HUES64 (cell line): ENCODE measurements at regions not wholly inside any gene's neighbourhood (a gene's known extent, or its start where the extent isn't known, plus 50 kb on each side); places are given as distances from the start of the nearest gene placed in this dataset.

ENCODE experiments used
- H3K27ac ChIP-seq: 2 replicates; pipeline ENCODE4 v1.7.0; 2013; ENCODE audit warnings: low read depth, low read length, inconsistent platforms
- H3K27me3 ChIP-seq: 2 replicates; pipeline ENCODE4 v1.6.1; 2013; ENCODE audit warnings: mild to moderate bottlenecking, low read length; ENCODE audit not compliant: insufficient read depth
- H3K36me3 ChIP-seq: 2 replicates; pipeline ENCODE4 v1.6.1; 2013; ENCODE audit warnings: mild to moderate bottlenecking, low read length; ENCODE audit not compliant: insufficient read depth
- H3K4me1 ChIP-seq: 2 replicates; pipeline ENCODE4 v1.6.1; 2013; ENCODE audit warnings: mild to moderate bottlenecking, low read length, moderate library complexity; ENCODE audit not compliant: insufficient read depth
- H3K4me3 ChIP-seq: 2 replicates; pipeline ENCODE4 v1.5.1; 2013; ENCODE audit warnings: mild to moderate bottlenecking, low read length, moderate library complexity
- H3K9ac ChIP-seq: 2 replicates; pipeline ENCODE4 v1.6.1; 2013; ENCODE audit warnings: mild to moderate bottlenecking, low read depth, low read length
- H3K9me3 ChIP-seq: 2 replicates; pipeline ENCODE4 v1.6.1; 2013; ENCODE audit warnings: low read depth, low read length; ENCODE audit not compliant: insufficient read depth
- WGBS: fragments of 150-250, 120-280 bp; methylation state at CpG from one replicate; pipeline ENCODE4 v1.1.7; 2013; ENCODE audit warnings: missing lambda C conversion rate; 5-methylcytosine and 5-hydroxymethylcytosine counted together

- H3K27ac ChIP-seq: no peak overlapping the region
- 89% methylated on average over 3 of the region's 3 CpGs for WGBS
- H3K4me3 ChIP-seq: no peak overlapping the region
- H3K9ac ChIP-seq: no peak overlapping the region
- peaks cover 11% of the 10 kb centered on the region for H3K4me1 ChIP-seq
- no peaks in the 10 kb centered on the region for H3K9me3 ChIP-seq
- H3K36me3 ChIP-seq: no peaks in the 10 kb centered on the region
- H3K27me3 ChIP-seq: no peaks in the 10 kb centered on the region
These were observed 595.4 kb downstream of the IRX1 start for GRCh38 chr5:4191041-4191440.

DNA sequence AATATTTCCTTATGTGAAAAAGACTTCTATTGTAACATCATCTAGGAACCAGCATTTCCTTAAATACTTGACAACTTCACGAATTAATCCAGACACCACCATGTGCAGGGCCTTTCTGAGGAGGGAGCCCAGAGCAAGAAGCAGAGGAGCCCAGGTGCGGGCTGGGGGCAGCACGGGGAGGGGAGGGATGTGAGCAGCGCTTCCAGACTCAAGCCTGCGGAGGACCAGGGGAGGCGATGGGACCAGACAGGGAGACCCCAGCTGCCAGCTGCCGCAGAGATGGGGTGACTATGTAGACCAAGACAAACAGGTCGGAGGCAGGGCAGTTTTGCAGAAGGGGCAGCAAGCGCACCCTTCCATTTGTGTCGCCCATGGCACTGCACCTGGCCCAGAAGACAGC is 596.1 kb downstream of the IRX1 start:
- Histone ChIP-seq H3K9ac (no peak overlapping the region), H3K4me1 (peaks cover 18% of the 10 kb centered on the region), H3K9me3 (no peaks in the 10 kb centered on the region), H3K27me3 (no peaks in the 10 kb centered on the region), H3K4me3 (no peak overlapping the region), H3K27ac (no peak overlapping the region), H3K36me3 (no peaks in the 10 kb centered on the region)
- 96% methylated on average over 10 of the region's 10 CpGs for WGBS

- Histone ChIP-seq H3K9me3 (no peaks in the 10 kb centered on the region), H3K27me3 (no peaks in the 10 kb centered on the region), H3K36me3 (no peaks in the 10 kb centered on the region), H3K9ac (no peak overlapping the region), H3K4me1 (peaks cover 20% of the 10 kb centered on the region), H3K4me3 (no peak overlapping the region), H3K27ac (no peak overlapping the region)
- 92% methylated on average over 10 of the region's 10 CpGs for WGBS
These were observed 596.5 kb downstream of the IRX1 start for GRCh38 chr5:4192111-4192510.

DNA sequence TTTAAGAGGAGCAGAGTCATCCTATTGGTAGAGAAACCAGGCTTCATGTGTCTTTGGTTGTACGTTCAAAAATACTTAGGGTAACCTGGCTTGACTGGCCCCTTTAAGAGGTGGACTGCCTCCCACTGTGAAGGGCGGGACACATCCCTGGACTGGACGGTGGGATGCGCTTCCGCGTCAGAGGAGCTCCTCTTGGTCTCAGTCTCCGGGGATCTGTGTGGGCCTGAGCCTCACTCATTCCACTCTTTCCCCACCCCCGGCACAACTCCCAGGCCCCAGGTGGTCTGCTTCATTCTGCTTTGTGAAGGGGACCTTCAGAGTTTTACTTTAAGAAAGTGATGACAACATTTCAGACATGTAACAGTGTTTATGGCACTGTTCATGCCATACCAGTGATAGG is 601.1 kb downstream of the IRX1 start:
- peaks cover 2% of the 10 kb centered on the region; the same call in 1 of the 2 replicates for H3K27me3 ChIP-seq
- 33% methylated on average over 8 of the region's 8 CpGs for WGBS

DNA sequence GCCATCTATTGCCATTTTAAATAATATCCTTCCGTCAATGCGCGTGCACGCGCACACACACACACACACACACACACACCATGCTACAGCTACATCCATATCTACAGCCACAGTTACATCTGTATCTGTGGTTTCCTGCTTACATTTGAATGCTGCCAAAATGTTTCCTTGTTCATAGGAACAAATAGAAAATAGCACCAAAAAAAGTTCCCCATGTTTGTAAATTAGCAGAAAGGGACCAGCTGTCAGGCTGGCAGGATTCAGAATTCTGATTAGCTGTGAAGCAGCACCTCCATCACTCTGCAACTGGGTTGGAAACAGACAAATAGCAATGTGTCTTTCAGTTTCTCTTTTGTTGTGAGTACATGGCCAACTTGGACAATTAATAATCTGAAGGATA is 601.5 kb downstream of the IRX1 start:
- Histone ChIP-seq H3K4me3 (no peak overlapping the region), H3K27ac (no peak overlapping the region), H3K4me1 (peaks cover 42% of the 10 kb centered on the region), H3K27me3 (peaks cover 2% of the 10 kb centered on the region; the same call in 1 of the 2 replicates), H3K36me3 (no peaks in the 10 kb centered on the region), H3K9me3 (no peaks in the 10 kb centered on the region), H3K9ac (no peak overlapping the region)
- 75% methylated on average over 5 of the region's 5 CpGs for WGBS

More for the DNA sequence above, 601.1 kb downstream of the IRX1 start:
- Histone ChIP-seq H3K9me3 (no peaks in the 10 kb centered on the region), H3K4me3 (no peak overlapping the region), H3K9ac (no peak overlapping the region), H3K4me1 (peaks cover 42% of the 10 kb centered on the region), H3K27ac (no peak overlapping the region), H3K36me3 (no peaks in the 10 kb centered on the region)

GRCh38 chr5:4198461-4198860 is 602.8 kb downstream of the IRX1 start:
- Histone ChIP-seq H3K36me3 (no peaks in the 10 kb centered on the region), H3K9ac (no peak overlapping the region), H3K27ac (no peak overlapping the region), H3K4me3 (no peak overlapping the region), H3K27me3 (peaks cover 2% of the 10 kb centered on the region; the same call in 1 of the 2 replicates), H3K4me1 (peaks cover 42% of the 10 kb centered on the region), H3K9me3 (no peaks in the 10 kb centered on the region)
- 69% methylated on average over 7 of the region's 7 CpGs for WGBS

DNA sequence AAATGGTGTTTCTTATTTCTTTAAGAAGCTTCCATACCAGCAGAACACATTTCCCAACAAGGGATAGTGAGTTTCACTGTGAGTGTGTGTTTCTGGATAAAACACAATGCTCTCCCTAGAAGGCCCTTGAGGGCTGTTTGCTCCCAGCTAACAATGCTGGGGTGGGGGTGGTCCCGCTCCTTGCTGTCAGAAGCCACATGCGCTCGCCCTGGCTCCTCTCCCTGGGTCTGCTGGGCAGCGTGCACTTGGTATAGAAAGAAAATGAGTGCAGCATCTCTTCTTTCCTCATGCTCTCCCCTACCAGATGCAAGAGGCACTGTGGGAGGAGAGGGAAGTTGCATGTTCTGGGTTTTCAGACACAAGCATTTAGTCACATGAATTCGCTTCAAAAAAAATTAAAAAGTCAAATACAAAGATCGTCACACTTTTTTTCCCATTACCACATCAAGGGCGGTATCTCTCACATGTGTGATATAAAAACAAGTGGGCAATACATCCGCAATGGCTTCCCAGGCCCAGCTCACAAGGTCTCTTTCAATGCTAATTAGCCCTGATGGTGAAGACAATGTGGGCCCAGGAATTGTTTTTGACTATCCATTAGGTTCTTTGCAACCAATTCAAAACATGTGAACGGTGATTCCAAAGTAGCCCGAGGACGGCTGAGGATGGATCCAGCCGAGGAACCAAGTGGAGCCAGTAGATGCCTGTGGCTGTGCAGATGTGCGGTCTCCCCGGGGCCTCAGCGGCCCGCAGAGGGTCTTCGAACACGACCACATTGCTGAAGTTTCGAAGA is 603.6 kb downstream of the IRX1 start:
- peaks cover 2% of the 10 kb centered on the region; the same call in 1 of the 2 replicates for H3K27me3 ChIP-seq
- peak overlapping the region; percentile 22; the same call in 1 of the 2 replicates for H3K27ac ChIP-seq
- H3K4me3 ChIP-seq: no peak overlapping the region
- peaks cover 41% of the 10 kb centered on the region for H3K4me1 ChIP-seq
- no peaks in the 10 kb centered on the region for H3K36me3 ChIP-seq
- no peaks in the 10 kb centered on the region for H3K9me3 ChIP-seq
- no peak overlapping the region for H3K9ac ChIP-seq
- 57% methylated on average over 18 of the region's 19 CpGs for WGBS

DNA sequence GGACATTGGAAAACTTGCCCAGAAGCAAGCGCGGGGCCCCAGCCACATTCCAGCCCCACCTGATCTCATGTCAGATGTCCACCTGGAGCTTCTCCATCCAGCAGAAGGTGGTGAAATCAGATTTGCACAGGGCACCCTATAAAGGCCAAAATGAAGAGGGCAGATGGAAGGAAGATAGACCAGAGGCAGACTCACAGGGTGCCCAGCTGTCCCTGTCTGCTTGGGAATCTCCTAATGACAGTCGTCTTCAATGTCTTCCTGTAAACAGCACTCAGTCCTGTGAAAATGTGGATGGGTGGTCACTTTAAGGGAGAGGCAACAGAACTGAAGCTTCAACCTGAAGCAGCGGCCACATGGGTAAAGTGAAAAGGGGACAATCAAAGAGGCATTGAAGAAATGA is 607.5 kb downstream of the IRX1 start:
- no peaks in the 10 kb centered on the region for H3K9me3 ChIP-seq
- 94% methylated on average over 4 of the region's 4 CpGs for WGBS
- H3K4me1 ChIP-seq: peaks cover 46% of the 10 kb centered on the region
- H3K27ac ChIP-seq: no peak overlapping the region
- H3K36me3 ChIP-seq: no peaks in the 10 kb centered on the region
- no peak overlapping the region for H3K9ac ChIP-seq
- H3K4me3 ChIP-seq: no peak overlapping the region
- H3K27me3 ChIP-seq: peaks cover 2% of the 10 kb centered on the region; the same call in 1 of the 2 replicates

DNA sequence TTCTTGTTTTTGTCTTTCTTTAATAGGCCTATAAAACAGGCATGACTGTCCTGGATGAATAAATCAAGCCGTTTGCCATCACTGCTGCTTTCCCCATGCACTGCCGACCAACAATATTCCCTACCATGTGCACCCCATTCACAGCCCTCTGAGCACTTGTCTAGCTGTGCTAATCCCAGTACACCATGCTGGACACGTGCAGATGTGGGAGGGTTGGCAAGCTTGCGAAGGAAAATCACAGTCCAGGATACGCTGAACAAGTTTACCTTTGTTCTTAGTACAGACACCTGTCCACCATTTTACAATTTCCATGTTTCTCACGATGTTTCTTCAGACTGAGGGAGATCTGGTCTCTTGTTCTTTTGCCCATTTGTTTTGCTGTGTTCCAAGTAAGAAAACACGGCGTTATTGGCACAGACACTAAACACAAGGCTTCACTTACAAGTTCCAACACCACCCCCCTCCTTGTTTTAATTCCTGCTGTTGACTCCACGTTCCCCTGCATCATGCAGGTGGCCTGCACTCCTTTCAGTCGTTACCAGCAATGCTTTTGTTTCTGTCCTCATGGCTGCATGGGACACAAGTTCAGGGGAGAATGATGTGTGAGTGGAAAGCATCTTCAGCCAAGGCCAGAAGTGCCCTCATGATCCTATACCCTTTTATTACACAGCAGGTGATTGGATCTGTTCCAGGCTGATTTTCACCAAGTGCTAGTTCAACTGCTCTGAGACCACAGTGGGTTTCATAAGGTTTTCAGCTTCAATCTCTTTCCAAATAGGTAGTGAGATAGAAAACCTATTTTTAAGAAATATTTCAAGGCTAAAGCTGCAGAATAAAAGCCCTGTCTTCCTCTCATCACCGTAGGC is 608.9 kb downstream of the IRX1 start:
- no peak overlapping the region for H3K9ac ChIP-seq
- 89% methylated on average over 10 of the region's 11 CpGs for WGBS
- no peaks in the 10 kb centered on the region for H3K9me3 ChIP-seq
- peaks cover 2% of the 10 kb centered on the region; the same call in 1 of the 2 replicates for H3K27me3 ChIP-seq
- H3K27ac ChIP-seq: no peak overlapping the region
- peaks cover 33% of the 10 kb centered on the region for H3K4me1 ChIP-seq
- H3K36me3 ChIP-seq: no peaks in the 10 kb centered on the region
- no peak overlapping the region for H3K4me3 ChIP-seq

- H3K9me3 ChIP-seq: no peaks in the 10 kb centered on the region
- peaks cover 2% of the 10 kb centered on the region; the same call in 1 of the 2 replicates for H3K27me3 ChIP-seq
- H3K36me3 ChIP-seq: no peaks in the 10 kb centered on the region
- no peak overlapping the region for H3K4me3 ChIP-seq
- H3K9ac ChIP-seq: no peak overlapping the region
- peak overlapping the region; percentile 12; the same call in 1 of the 2 replicates for H3K27ac ChIP-seq
- WGBS: 85% methylated on average over 4 of the region's 4 CpGs
- peaks cover 26% of the 10 kb centered on the region for H3K4me1 ChIP-seq
These were observed 609.8 kb downstream of the IRX1 start for GRCh38 chr5:4205398-4205797.

DNA sequence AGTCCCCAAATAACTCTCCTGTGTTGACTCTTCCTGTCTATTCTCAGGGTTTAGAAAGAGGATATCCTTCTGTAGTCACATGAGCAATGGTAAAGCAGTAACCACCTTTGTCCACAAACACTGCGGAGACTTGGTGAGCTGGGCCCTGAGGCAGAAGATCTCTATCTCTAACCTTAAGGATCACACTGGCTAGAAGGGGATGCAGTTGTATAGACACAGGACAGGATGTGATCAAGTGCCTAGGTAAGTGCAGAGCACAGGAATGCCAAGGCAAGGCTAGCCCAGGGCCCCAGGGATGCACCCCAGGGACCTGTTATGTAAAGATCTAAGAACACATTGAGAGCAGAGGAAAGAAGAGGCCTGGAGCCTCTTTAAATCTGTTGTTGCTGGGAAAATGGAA is 610.5 kb downstream of the IRX1 start:
- no peaks in the 10 kb centered on the region for H3K9me3 ChIP-seq
- H3K27me3 ChIP-seq: peaks cover under 1% of the 10 kb centered on the region; the same call in 1 of the 2 replicates
- peak overlapping the region; percentile 24; the same call in 1 of the 2 replicates for H3K27ac ChIP-seq
- no peak overlapping the region for H3K9ac ChIP-seq
- no peak overlapping the region for H3K4me3 ChIP-seq
- peaks cover 28% of the 10 kb centered on the region for H3K4me1 ChIP-seq
- WGBS: 67% methylated on average over 1 of the region's 1 CpG
- H3K36me3 ChIP-seq: no peaks in the 10 kb centered on the region
